ENCODE measurements at regions not wholly inside any gene's neighbourhood (a gene's known extent, or its start where the extent isn't known, plus 50 kb on each side); places are given as distances from the start of the nearest gene placed in this dataset.

GRCh38 chr9:117873664-117874063 is 169.5 kb downstream of the TLR4 start:
- TF ChIP-seq MYC (IDR thresholded peaks at IDR 0.05; ENCODE audit: low read depth, low read length) (no peak), MAX (IDR thresholded peaks at IDR 0.05; ENCODE audit: low read depth, low read length) (no peak), CTCF (IDR thresholded peaks at IDR 0.05; ENCODE audit: low read depth, low read length) (no peak), POLR2A (IDR thresholded peaks at IDR 0.05; ENCODE audit: extremely low read depth, insufficient read length) (no peak)
- peak; percentile 0 for DNase-seq (ENCODE audit: low read depth)
- H3K4me3 ChIP-seq (ENCODE audit: low read depth, low read length): no peak overlapping the region

GRCh38 chr9:117875886-117876285 is 171.7 kb downstream of the TLR4 start:
- no peak overlapping the region for H3K4me3 ChIP-seq (ENCODE audit: low read depth, low read length)
- no peak for DNase-seq (ENCODE audit: low read depth)
- no peak for TF ChIP-seq MAX (IDR thresholded peaks at IDR 0.05; ENCODE audit: low read depth, low read length)
- no peak for TF ChIP-seq CTCF (IDR thresholded peaks at IDR 0.05; ENCODE audit: low read depth, low read length)
- no peak for TF ChIP-seq MYC (IDR thresholded peaks at IDR 0.05; ENCODE audit: low read depth, low read length)
- no peak for TF ChIP-seq POLR2A (IDR thresholded peaks at IDR 0.05; ENCODE audit: extremely low read depth, insufficient read length)

- peak; percentile 2 for DNase-seq (ENCODE audit: low read depth)
- no peak for TF ChIP-seq CTCF (IDR thresholded peaks at IDR 0.05; ENCODE audit: low read depth, low read length)
- TF ChIP-seq POLR2A (IDR thresholded peaks at IDR 0.05; ENCODE audit: extremely low read depth, insufficient read length): no peak
- no peak for TF ChIP-seq MAX (IDR thresholded peaks at IDR 0.05; ENCODE audit: low read depth, low read length)
- no peak for TF ChIP-seq MYC (IDR thresholded peaks at IDR 0.05; ENCODE audit: low read depth, low read length)
- H3K4me3 ChIP-seq (ENCODE audit: low read depth, low read length): no peak overlapping the region
Observed at GRCh38 chr9:117882171-117882570, 178.0 kb downstream of the TLR4 start.

GRCh38 chr9:117886616-117887015 is 182.4 kb downstream of the TLR4 start:
- DNase-seq (ENCODE audit: low read depth): no peak
- H3K4me3 ChIP-seq (ENCODE audit: low read depth, low read length): no peak overlapping the region
- no peak for TF ChIP-seq MYC (IDR thresholded peaks at IDR 0.05; ENCODE audit: low read depth, low read length)
- no peak for TF ChIP-seq CTCF (IDR thresholded peaks at IDR 0.05; ENCODE audit: low read depth, low read length)
- TF ChIP-seq MAX (IDR thresholded peaks at IDR 0.05; ENCODE audit: low read depth, low read length): no peak
- TF ChIP-seq POLR2A (IDR thresholded peaks at IDR 0.05; ENCODE audit: extremely low read depth, insufficient read length): no peak

- TF ChIP-seq MYC (IDR thresholded peaks at IDR 0.05; ENCODE audit: low read depth, low read length): no peak
- TF ChIP-seq CTCF (IDR thresholded peaks at IDR 0.05; ENCODE audit: low read depth, low read length): no peak
- TF ChIP-seq MAX (IDR thresholded peaks at IDR 0.05; ENCODE audit: low read depth, low read length): no peak
- TF ChIP-seq POLR2A (IDR thresholded peaks at IDR 0.05; ENCODE audit: extremely low read depth, insufficient read length): no peak
- DNase-seq (ENCODE audit: low read depth): no peak
- no peak overlapping the region for H3K4me3 ChIP-seq (ENCODE audit: low read depth, low read length)
Observed at GRCh38 chr9:117887383-117887782, 183.2 kb downstream of the TLR4 start.

GRCh38 chr9:117887941-117888340 is 183.7 kb downstream of the TLR4 start:
- TF ChIP-seq POLR2A (IDR thresholded peaks at IDR 0.05; ENCODE audit: extremely low read depth, insufficient read length) (no peak), MAX (IDR thresholded peaks at IDR 0.05; ENCODE audit: low read depth, low read length) (no peak), CTCF (IDR thresholded peaks at IDR 0.05; ENCODE audit: low read depth, low read length) (no peak), MYC (IDR thresholded peaks at IDR 0.05; ENCODE audit: low read depth, low read length) (no peak)
- DNase-seq (ENCODE audit: low read depth): no peak
- H3K4me3 ChIP-seq (ENCODE audit: low read depth, low read length): no peak overlapping the region
